K562 (cell line): ENCODE measurements at regions not wholly inside any gene's neighbourhood (a gene's known extent, or its start where the extent isn't known, plus 50 kb on each side); places are given as distances from the start of the nearest gene placed in this dataset.

Experiments used
- ATAC-seq: fragments of 200-7000 bp; cut with Tn5 transposase; 3 replicates; pipeline ENCODE4 v1.9.1; 2020; ENCODE audit warnings: moderate library complexity
- BruUV-seq: library from RNA; stranded (reverse); fragments of 400-500 nt; replicated peaks from 2 replicates; lab custom pipeline; 2021; lab: Mats Ljungman, UMichigan
- CTCF ChIA-PET: fragments of 300-600 bp; formaldehyde crosslinking; extraction: SDS; loops from one replicate; lab custom pipeline; 2021; ENCODE audit warnings: low intra/inter-chr PET ratio; lab: Yijun Ruan, JAX
- POLR2A ChIA-PET: fragments of 300-600, 350-650 bp; sonication (Branson Sonifier 250); formaldehyde crosslinking; extraction: SDS; loops from one replicate; lab custom pipeline; 2021; ENCODE audit warnings: antibody characterized with exemption, inconsistent platforms; lab: Yijun Ruan, JAX
- DNase-seq, 4 experiments: peaks; one replicate each; pipeline versions ENCODE4 v3.0.0 to v3.0.0-alpha.2; 2011 to 2018; ENCODE audit warnings: low spot score in 3 of 4, mixed read lengths in 3 of 4; ENCODE audit errors: extremely low read depth in 1 of 4
- FAIRE-seq: peaks from 2 replicates; lab custom pipeline; 2011; peaks lifted over from hg19 to GRCh38; lab: Jason Lieb, UNC
- H2AFZ ChIP-seq: 2 replicates; pipeline ENCODE4 v1.6.0; 2011; ENCODE audit warnings: low read depth, low read length, control low read depth, inconsistent platforms
- H3K27ac ChIP-seq: fragments of 200-600 bp; 3 replicates; pipeline ENCODE4 v1.8.0; 2011; ENCODE audit warnings: low read depth, mild to moderate bottlenecking, control low read depth, inconsistent platforms, low read length, moderate library complexity, mixed read lengths; ENCODE audit errors: extremely low read depth
- H3K27me3 ChIP-seq, 2 experiments: fragments of 300-600 bp in 1 of 2; 2 replicates in 1 of 2; 3 replicates in 1 of 2; pipeline versions ENCODE4 v1.6.0 to v1.8.0; 2011; ENCODE audit warnings: inconsistent platforms in 2 of 2, low read length in 2 of 2, mild to moderate bottlenecking in 1 of 2, mixed read lengths in 1 of 2, moderate library complexity in 1 of 2; ENCODE audit not compliant: control insufficient read depth in 2 of 2, insufficient read depth in 2 of 2
- H3K36me3 ChIP-seq: fragments of 300-600 bp; 3 replicates; pipeline ENCODE4 v1.8.0; 2011; ENCODE audit warnings: mild to moderate bottlenecking, low read length, inconsistent platforms; ENCODE audit not compliant: control insufficient read depth, insufficient read depth
- H3K4me1 ChIP-seq, 2 experiments: fragments of 200-600 bp in 1 of 2; replicated peaks in 1 of 2; 2 replicates in 1 of 2; 3 replicates in 1 of 2; pipeline versions ENCODE4 v1.5.1 to v1.8.0; 2011; ENCODE audit warnings: inconsistent platforms in 2 of 2, low read length in 2 of 2, mild to moderate bottlenecking in 1 of 2, mixed read lengths in 1 of 2, moderate library complexity in 1 of 2; ENCODE audit not compliant: control insufficient read depth in 2 of 2, insufficient read depth in 2 of 2
- H3K4me2 ChIP-seq: 2 replicates; pipeline ENCODE4 v1.6.1; 2011; ENCODE audit warnings: low read length, control low read depth, inconsistent platforms, mixed read lengths; ENCODE audit not compliant: insufficient read depth
- H3K4me3 ChIP-seq: fragments of 200-600 bp; sonication (generic), shearing (Covaris generic); 2 replicates; pipeline ENCODE4 v1.5.1; 2016; ENCODE audit warnings: control low read depth, inconsistent platforms
- H3K79me2 ChIP-seq: fragments of 200-600 bp; 3 replicates; pipeline ENCODE4 v1.8.0; 2011; ENCODE audit warnings: low read length, inconsistent platforms; ENCODE audit not compliant: control insufficient read depth, insufficient read depth
- H3K9ac ChIP-seq, 2 experiments: 2 replicates each; pipeline versions ENCODE4 v1.6.0 to v1.6.1; 2011; ENCODE audit warnings: low read depth in 2 of 2, low read length in 2 of 2, control low read depth in 1 of 2, inconsistent platforms in 1 of 2, mild to moderate bottlenecking in 1 of 2, mixed read lengths in 1 of 2; ENCODE audit not compliant: insufficient read depth in 1 of 2
- H3K9me1 ChIP-seq: one replicate; pipeline ENCODE4 v1.6.0; 2011; ENCODE audit warnings: inconsistent platforms, mild to moderate bottlenecking, low read length, moderate library complexity; ENCODE audit not compliant: control insufficient read depth, insufficient read depth
- H3K9me3 ChIP-seq: replicated peaks from 2 replicates; pipeline ENCODE4 v1.5.1; 2011; ENCODE audit warnings: low read depth, low read length, inconsistent platforms; ENCODE audit not compliant: control insufficient read depth, insufficient read depth
- H4K20me1 ChIP-seq: replicated peaks from 2 replicates; pipeline ENCODE4 v1.6.1; 2011; ENCODE audit warnings: low read length, inconsistent platforms, mixed read lengths; ENCODE audit not compliant: control insufficient read depth, insufficient read depth
- CGGBP1 ChIP-seq: fragments of 250-450 bp; sonication (Bioruptor Pico); IDR thresholded peaks from 2 replicates; pipeline ENCODE4 v1.9.0; 2021; ENCODE audit warnings: mild to moderate bottlenecking
- E2F6 ChIP-seq, 2 experiments: IDR thresholded peaks; 2 replicates each; pipeline ENCODE4 v1.6.1; 2011; ENCODE audit warnings: borderline replicate concordance in 1 of 2, control low read depth in 1 of 2, low read depth in 1 of 2, low read length in 1 of 2, mild to moderate bottlenecking in 1 of 2, mixed read lengths in 1 of 2, moderate library complexity in 1 of 2; ENCODE audit not compliant: insufficient read depth in 1 of 2, insufficient read length in 1 of 2, poor library complexity in 1 of 2, severe bottlenecking in 1 of 2; ENCODE audit errors: extremely low read depth in 1 of 2
- ELK1 ChIP-seq: sonication (generic); formaldehyde crosslinking; IDR thresholded peaks from 2 replicates; pipeline ENCODE4 v1.8.1; 2022; ENCODE audit warnings: missing genetic modification reagents
- EWSR1 ChIP-seq: fragments of 450-650 bp; IDR thresholded peaks from 2 replicates; pipeline ENCODE4 v1.6.1; 2018; ENCODE audit warnings: borderline replicate concordance, mild to moderate bottlenecking, low read depth, moderate library complexity; ENCODE audit not compliant: partially characterized antibody
- HEY1 ChIP-seq: fragments of 250-450 bp; sonication (Bioruptor Pico); IDR thresholded peaks from 2 replicates; pipeline ENCODE4 v1.5.0; 2020; ENCODE audit warnings: mild to moderate bottlenecking, moderate library complexity, borderline replicate concordance
- KDM1A ChIP-seq, 2 experiments: fragments of 450-650 bp; IDR thresholded peaks; 2 replicates each; pipeline ENCODE4 v1.6.1; 2016; ENCODE audit warnings: mild to moderate bottlenecking in 2 of 2
- MCM2 ChIP-seq: fragments of 450-650 bp; IDR thresholded peaks from 2 replicates; pipeline ENCODE4 v1.6.1; 2017; ENCODE audit warnings: low read depth, mild to moderate bottlenecking
- NCOR1 ChIP-seq: fragments of 450-650 bp; IDR thresholded peaks from 2 replicates; pipeline ENCODE4 v1.6.1; 2016; ENCODE audit warnings: mild to moderate bottlenecking, moderate library complexity
- NFE2 ChIP-seq: IDR thresholded peaks from 2 replicates; pipeline ENCODE4 v1.6.1; 2014; ENCODE audit warnings: antibody characterized with exemption, low read depth
- PTTG1 ChIP-seq: fragments of 450-650 bp; IDR thresholded peaks from 2 replicates; pipeline ENCODE4 v1.6.1; 2016; ENCODE audit warnings: low read depth, mild to moderate bottlenecking, missing genetic modification characterization, missing compliant biosample characterization
- RHOXF2B ChIP-seq: fragments of 250-450 bp; sonication (Bioruptor Pico); conservative IDR thresholded peaks from 2 replicates; pipeline ENCODE4 v1.5.1; 2021
- SP2 ChIP-seq: IDR thresholded peaks from 2 replicates; pipeline ENCODE4 v1.6.1; 2011; ENCODE audit warnings: mild to moderate bottlenecking, low read depth, low read length, moderate library complexity; ENCODE audit not compliant: poor library complexity, severe bottlenecking; ENCODE audit errors: extremely low read depth
- SREBF1 ChIP-seq: fragments of 150-350 bp; IDR thresholded peaks from 2 replicates; pipeline ENCODE4 v1.6.1; 2014; ENCODE audit warnings: antibody characterized with exemption, low read depth, low read length, borderline replicate concordance
- TFAM ChIP-seq: fragments of 250-450 bp; sonication (Bioruptor Pico); conservative IDR thresholded peaks from 2 replicates; pipeline ENCODE4 v1.5.0; 2021; ENCODE audit warnings: mild to moderate bottlenecking, moderate library complexity
- THRA ChIP-seq: fragments of 450-650 bp; IDR thresholded peaks from 2 replicates; pipeline ENCODE4 v1.6.1; 2017; ENCODE audit warnings: mild to moderate bottlenecking, moderate library complexity
- TRIM25 ChIP-seq: fragments of 450-650 bp; IDR thresholded peaks from 2 replicates; pipeline ENCODE4 v1.7.0; 2016; ENCODE audit warnings: borderline replicate concordance
- WGBS: fragments of 100-300 bp; shearing (Covaris generic); methylation state at CpG from one replicate; pipeline ENCODE4 v1.1.6; 2016; ENCODE audit warnings: low coverage, mixed read lengths; ENCODE audit not compliant: insufficient coverage; ENCODE audit errors: missing lambda C conversion rate; 5-methylcytosine and 5-hydroxymethylcytosine counted together
- in situ Hi-C: fragments of 300-500 bp; cut with MboI; formaldehyde crosslinking; loops from 4 replicates; pipeline ENCODE4 v1.15.0; 2018; ENCODE audit warnings: inconsistent platforms, mixed read lengths
- intact Hi-C: fragments of 100-400 bp; cut with micrococcal nuclease; formaldehyde crosslinking; loops from 2 replicates; pipeline ENCODE4 v1.14.2; 2022

GRCh38 chr16:86308514-86308913 lies 201.8 kb upstream of the FOXF1 start:
- CTCF ChIA-PET: no interaction called here
- Histone ChIP-seq H3K79me2 (no peaks in the 10 kb centered on the region), H4K20me1 (no peaks in the 10 kb centered on the region), H3K9ac (no peak overlapping the region; a peak in 1 of 4 replicates), H3K27me3 (peaks cover 21 to 47% of the 10 kb centered on the region in 2 experiments), H3K4me1 (peaks cover 0 to 4% of the 10 kb centered on the region in 2 experiments; a peak in 1 of 5 replicates), H2AFZ (no peak overlapping the region), H3K4me3 (no peak overlapping the region), H3K27ac (no peak overlapping the region), H3K36me3 (no peaks in the 10 kb centered on the region), H3K9me1 (no peaks in the 10 kb centered on the region), H3K9me3 (no peaks in the 10 kb centered on the region), H3K4me2 (no peak overlapping the region)
- POLR2A ChIA-PET: interaction anchor here (0.7 to 1.0 kb wide), 2 partner anchors 12 to 169 kb away, joined by 3 to 5 read pairs; no protein-coding TSS in a partner anchor
- no peak for FAIRE-seq
- no peak for ATAC-seq
- in situ Hi-C loops (no loop called here), intact Hi-C loops (no loop called here)
- DNase-seq: no peak
- 10% methylated on average over 10 of the region's 10 CpGs for WGBS
- no TSS peak for BruUV-seq
- TF ChIP-seq NFE2 (no peak), PTTG1 (tag) (no peak), HEY1 (no peak), SP2 (no peak), ELK1 (no peak), NCOR1 (no peak), TFAM (no peak), SREBF1 (no peak), RHOXF2B (CRISPR knock-in tag) (no peak), KDM1A (IDR thresholded peaks at IDR 0.05) (no peak), CGGBP1 (no peak), EWSR1 (no peak), E2F6 (IDR thresholded peaks at IDR 0.05; ENCODE audit: borderline replicate concordance in 1 of 2, extremely low read depth in 1 of 2, insufficient read depth in 1 of 2, insufficient read length in 1 of 2, low read depth in 1 of 2, low read length in 1 of 2, poor library complexity in 1 of 2, severe bottlenecking in 1 of 2) (no peak), MCM2 (no peak), THRA (no peak), TRIM25 (no peak)
